Epithelial cell of proximal tubule (primary cell): ENCODE measurements at regions not wholly inside any gene's neighbourhood (a gene's known extent, or its start where the extent isn't known, plus 50 kb on each side); places are given as distances from the start of the nearest gene placed in this dataset.

Experiments
- DNase-seq: peaks from one replicate; pipeline ENCODE4 v3.0.0-alpha.2; 2011; ENCODE audit warnings: low read depth
- H3K4me3 ChIP-seq: 2 replicates; pipeline ENCODE4 v1.5.1; 2011; ENCODE audit warnings: low read depth, mild to moderate bottlenecking, low read length
- TF ChIP-seq, protein P1 (sequence below): conservative IDR thresholded peaks from 2 replicates; pipeline ENCODE4 v1.5.1; 2012; ENCODE audit warnings: low read depth, mild to moderate bottlenecking, low read length

DNA sequence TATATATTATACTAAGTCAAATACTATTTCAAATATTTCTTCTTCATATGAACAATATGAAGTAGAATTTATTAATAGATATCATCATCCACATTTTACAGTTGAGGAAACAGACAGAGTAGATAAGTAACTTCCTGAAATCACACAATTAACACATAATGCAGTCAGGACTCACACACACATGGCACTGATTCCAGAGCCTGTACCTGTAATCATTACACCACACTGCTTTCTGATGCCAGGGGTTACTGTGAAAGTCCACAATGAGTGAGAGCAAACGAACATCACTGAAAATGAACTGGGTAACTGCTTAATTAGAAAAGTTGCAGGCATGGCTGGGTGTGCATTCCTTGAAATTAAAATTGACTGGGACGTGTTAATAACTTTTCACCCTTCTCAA lies 169.3 kb upstream of the IFNG-AS1 start:
- no peak overlapping the region for H3K4me3 ChIP-seq
- DNase-seq: no peak
- TF ChIP-seq, protein P1, sequence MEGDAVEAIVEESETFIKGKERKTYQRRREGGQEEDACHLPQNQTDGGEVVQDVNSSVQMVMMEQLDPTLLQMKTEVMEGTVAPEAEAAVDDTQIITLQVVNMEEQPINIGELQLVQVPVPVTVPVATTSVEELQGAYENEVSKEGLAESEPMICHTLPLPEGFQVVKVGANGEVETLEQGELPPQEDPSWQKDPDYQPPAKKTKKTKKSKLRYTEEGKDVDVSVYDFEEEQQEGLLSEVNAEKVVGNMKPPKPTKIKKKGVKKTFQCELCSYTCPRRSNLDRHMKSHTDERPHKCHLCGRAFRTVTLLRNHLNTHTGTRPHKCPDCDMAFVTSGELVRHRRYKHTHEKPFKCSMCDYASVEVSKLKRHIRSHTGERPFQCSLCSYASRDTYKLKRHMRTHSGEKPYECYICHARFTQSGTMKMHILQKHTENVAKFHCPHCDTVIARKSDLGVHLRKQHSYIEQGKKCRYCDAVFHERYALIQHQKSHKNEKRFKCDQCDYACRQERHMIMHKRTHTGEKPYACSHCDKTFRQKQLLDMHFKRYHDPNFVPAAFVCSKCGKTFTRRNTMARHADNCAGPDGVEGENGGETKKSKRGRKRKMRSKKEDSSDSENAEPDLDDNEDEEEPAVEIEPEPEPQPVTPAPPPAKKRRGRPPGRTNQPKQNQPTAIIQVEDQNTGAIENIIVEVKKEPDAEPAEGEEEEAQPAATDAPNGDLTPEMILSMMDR: no peak

DNA sequence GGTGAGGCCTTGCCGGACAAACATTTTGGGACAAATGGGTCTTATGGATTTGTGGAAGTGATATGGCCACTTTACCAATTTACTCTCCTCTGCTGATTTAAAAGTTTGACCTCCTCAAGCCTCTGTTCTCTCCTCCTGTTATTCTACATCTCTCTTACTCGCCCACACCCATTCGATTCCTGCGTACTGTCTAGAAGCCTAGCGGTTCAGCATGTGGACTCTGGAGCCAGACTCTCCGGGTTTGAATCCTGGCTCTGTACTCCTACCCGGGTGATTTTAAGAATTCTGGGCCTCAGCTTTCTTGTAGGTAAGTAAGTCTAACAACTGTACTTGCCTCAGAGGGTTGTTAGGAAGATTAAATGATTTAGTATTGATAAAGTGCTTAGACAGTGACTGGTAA lies 168.6 kb upstream of the IFNG-AS1 start:
- no peak for DNase-seq
- no peak overlapping the region for H3K4me3 ChIP-seq
- TF ChIP-seq, protein P1: no peak

DNA sequence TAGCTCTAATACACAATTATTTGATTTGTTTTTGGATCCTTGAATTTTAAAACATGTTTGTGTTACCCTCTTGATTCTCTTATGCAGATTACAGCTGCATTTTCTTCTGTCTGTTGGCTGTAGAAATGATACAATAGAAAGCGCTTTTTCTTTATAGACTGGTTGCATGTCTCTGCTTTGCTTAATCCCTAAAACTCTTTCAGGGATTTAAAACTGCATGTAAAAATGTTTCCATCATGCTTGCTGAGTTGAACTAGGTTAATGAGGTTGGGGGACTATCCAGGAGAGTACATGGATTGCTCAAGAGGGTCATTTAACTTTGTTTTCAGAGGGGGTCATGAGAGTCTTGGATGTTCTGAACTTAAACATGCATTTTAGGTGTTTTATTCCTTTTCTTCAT lies 166.4 kb upstream of the IFNG-AS1 start:
- no peak for DNase-seq
- no peak overlapping the region for H3K4me3 ChIP-seq
- TF ChIP-seq, protein P1: no peak

DNA sequence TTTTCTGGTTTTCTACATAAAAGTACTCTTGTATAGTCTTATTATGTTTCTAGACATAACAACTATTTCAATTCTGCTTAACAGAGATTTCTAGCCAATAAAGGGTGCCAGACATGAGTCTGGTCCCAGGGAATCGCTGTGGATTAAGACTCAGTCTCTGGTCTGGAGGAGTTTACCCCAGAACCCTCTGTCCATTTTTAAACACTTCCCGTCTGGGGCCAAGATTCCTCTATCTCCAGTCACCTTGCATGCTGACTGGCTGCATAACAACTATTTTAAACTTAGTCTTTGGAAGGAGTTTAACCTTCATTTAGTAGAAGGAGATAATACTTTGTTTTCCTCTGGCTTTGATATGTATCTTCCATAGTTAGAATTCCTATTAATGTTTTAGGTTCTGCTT lies 163.1 kb upstream of the IFNG-AS1 start:
- TF ChIP-seq, protein P1: no peak
- H3K4me3 ChIP-seq: no peak overlapping the region
- DNase-seq: no peak

DNA sequence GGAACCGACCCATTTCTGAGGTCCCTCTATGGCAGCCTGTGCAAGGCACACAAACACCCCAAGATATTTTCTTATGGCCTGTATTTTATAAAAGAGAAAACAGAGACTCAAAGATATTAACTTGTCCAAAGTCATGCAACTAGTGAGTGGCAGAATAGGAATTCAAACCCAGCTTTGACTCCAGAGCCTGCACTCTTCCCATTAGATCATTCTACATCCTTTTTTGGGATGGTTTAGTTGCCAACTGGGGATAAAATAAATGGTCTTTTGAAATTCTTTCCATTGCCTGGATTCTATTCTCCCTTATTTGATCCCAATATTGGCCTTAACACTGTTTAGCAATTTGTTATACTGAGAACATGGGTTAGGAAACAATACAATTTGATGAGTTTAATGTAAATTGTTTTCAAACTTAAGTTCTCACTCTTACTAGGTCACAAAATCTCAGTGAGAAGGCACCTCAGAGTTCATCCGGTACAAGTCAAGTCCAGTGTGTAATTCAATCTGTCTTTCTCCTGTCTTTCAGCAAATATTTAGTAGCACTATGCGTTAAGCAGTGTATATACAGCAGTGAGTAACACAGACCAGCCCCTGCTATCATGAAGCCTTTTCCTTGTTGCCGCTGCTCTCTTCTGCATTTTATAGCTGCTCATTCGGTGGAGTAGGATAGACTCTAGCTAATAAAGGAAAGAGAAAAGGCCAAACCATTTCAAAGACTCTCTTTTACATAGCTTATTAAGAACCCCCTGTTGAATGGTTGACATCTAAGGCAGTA lies 162.1 kb upstream of the IFNG-AS1 start:
- TF ChIP-seq, protein P1: no peak
- peak overlapping the region; percentile 56 for H3K4me3 ChIP-seq
- DNase-seq: no peak

DNA sequence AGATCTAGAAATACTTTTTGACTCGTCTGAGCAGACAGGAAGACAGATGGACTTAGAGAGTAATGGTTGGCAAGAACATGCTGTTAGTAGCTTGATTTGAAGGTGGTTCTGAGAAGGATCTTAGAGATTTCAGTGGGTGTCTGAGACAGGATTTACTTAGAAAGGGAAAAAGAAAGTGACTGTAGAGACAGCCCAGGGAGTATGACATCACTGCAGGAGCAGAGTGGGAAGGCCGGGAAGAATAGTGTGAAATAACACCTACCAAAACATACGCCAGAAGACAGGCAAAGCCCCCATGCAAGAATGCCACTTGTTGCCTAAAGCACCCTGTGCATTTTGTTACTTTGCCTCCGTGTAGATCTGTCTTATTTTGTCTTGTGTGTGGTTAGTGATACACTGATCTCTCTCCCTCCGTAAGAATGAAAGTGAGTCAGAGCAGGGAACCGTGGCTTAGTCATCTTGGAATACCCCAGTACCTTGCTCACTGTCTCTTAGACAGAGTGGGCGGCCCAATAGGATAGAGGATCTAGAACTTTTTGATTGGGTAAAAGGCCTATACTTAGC lies 161.3 kb upstream of the IFNG-AS1 start:
- TF ChIP-seq, protein P1: no peak
- peak overlapping the region; percentile 56 for H3K4me3 ChIP-seq
- peak; percentile 95 for DNase-seq

DNA sequence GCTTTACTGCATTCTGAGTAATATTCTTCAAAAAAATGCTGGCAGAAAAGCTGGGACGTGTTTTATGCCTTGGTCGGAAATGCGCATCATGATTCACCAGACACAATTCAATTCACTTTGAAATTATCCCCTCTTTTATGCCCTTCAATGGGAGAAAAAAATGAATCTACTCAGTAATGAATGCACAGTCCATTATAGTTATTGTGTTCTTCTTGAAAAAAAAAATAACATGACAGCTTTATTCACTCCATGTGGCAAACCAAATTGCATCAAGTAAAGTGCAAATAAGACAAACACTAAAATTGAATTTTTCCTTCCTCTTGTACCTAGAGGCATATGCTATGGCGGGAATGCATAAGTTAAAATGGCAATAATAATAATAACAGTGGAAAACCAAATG lies 159.4 kb upstream of the IFNG-AS1 start:
- DNase-seq: no peak
- TF ChIP-seq, protein P1: no peak
- H3K4me3 ChIP-seq: no peak overlapping the region
